Esophagus muscularis mucosa (tissue), 4 donors: ENCODE measurements at regions not wholly inside any gene's neighbourhood (a gene's known extent, or its start where the extent isn't known, plus 50 kb on each side); places are given as distances from the start of the nearest gene placed in this dataset.

Experiments used
- DNase-seq: peaks from one replicate; pipeline ENCODE4 v3.0.0-alpha.2; 2017; ENCODE audit errors: extremely low spot score
- H3K27ac ChIP-seq, 4 donors: fragments of 200-600 bp; sonication (generic); replicated peaks in 1 of 4; 1 replicate in 3 of 4; 2 replicates in 1 of 4; pipeline ENCODE4 v1.5.1; 2016 to 2019; ENCODE audit warnings: mild to moderate bottlenecking in 1 of 4
- H3K27me3 ChIP-seq, 4 donors: fragments of 200-600 bp; sonication (generic); one replicate each; pipeline versions ENCODE4 v1.5.1 to v1.6.0; 2016 to 2019
- H3K36me3 ChIP-seq, 4 donors: fragments of 200-600 bp; sonication (generic); one replicate each; pipeline ENCODE4 v1.5.1; 2016 to 2019
- H3K4me1 ChIP-seq, 4 donors: fragments of 200-600 bp; sonication (generic); one replicate each; pipeline ENCODE4 v1.5.1; 2016 to 2019
- H3K4me3 ChIP-seq, 4 donors: fragments of 200-600 bp; sonication (generic); 1 replicate in 2 of 4; 2 replicates in 2 of 4; pipeline ENCODE4 v1.5.1; 2016 to 2019; ENCODE audit warnings: mild to moderate bottlenecking in 4 of 4, moderate library complexity in 1 of 4
- H3K9me3 ChIP-seq, 4 donors: fragments of 200-600 bp; sonication (generic); 1 replicate in 3 of 4; 2 replicates in 1 of 4; pipeline ENCODE4 v1.5.1; 2016 to 2019
- CTCF ChIP-seq, 3 experiments: fragments of 200-600 bp in 2 of 3; fragments of 450-650 bp in 1 of 3; sonication (generic) in 2 of 3; IDR thresholded peaks; one replicate each; pipeline ENCODE4 v1.5.1; 2017 to 2019; ENCODE audit warnings: antibody characterized with exemption in 3 of 3, mild to moderate bottlenecking in 2 of 3, moderate library complexity in 1 of 3
- EP300 ChIP-seq: sonication (generic); formaldehyde crosslinking; IDR thresholded peaks from one replicate; pipeline ENCODE4 v1.6.1; 2017; ENCODE audit warnings: antibody characterized with exemption
- POLR2A ChIP-seq: fragments of 450-650 bp; IDR thresholded peaks from one replicate; pipeline ENCODE4 v1.6.1; 2017; ENCODE audit warnings: antibody characterized with exemption, moderate library complexity, mild to moderate bottlenecking, low read depth
- POLR2AphosphoS5 ChIP-seq, 2 donors: sonication (generic); formaldehyde crosslinking; IDR thresholded peaks; one replicate each; pipeline ENCODE4 v1.6.1; 2017; ENCODE audit warnings: antibody characterized with exemption in 2 of 2
- WGBS: methylation state at CpG from one replicate; pipeline ENCODE4 v1.1.5; 2018; 5-methylcytosine and 5-hydroxymethylcytosine counted together
- intact Hi-C: fragments of 100-400 bp; cut with DNase I; formaldehyde crosslinking; loops from one replicate; pipeline ENCODE4 v1.15.1; 2023

GRCh38 chr4:127000110-127000509 lies 632.6 kb upstream of the INTU start:
- H3K4me3 ChIP-seq, result no peak overlapping the region
- 63% methylated on average over 1 of the region's 1 CpG for WGBS
- no peak for TF ChIP-seq POLR2AphosphoS5 (IDR thresholded peaks at IDR 0.05)
- TF ChIP-seq CTCF (IDR thresholded peaks at IDR 0.05), result no peak
- no peak for TF ChIP-seq EP300
- H3K9me3 ChIP-seq, result no peaks in the 10 kb centered on the region
- no peaks in the 10 kb centered on the region for H3K27me3 ChIP-seq
- no peaks in the 10 kb centered on the region for H3K36me3 ChIP-seq
- DNase-seq, result no peak
- no peak overlapping the region for H3K27ac ChIP-seq
- H3K4me1 ChIP-seq, result no peaks in the 10 kb centered on the region
- intact Hi-C loops, result no loop called here

GRCh38 chr4:127000846-127001245 lies 631.9 kb upstream of the INTU start:
- no peaks in the 10 kb centered on the region for H3K9me3 ChIP-seq
- H3K36me3 ChIP-seq, result no peaks in the 10 kb centered on the region
- H3K27ac ChIP-seq, result no peak overlapping the region
- no peaks in the 10 kb centered on the region for H3K4me1 ChIP-seq
- DNase-seq, result no peak
- intact Hi-C loops, result no loop called here
- no peaks in the 10 kb centered on the region for H3K27me3 ChIP-seq
- TF ChIP-seq CTCF (IDR thresholded peaks at IDR 0.05) (no peak), POLR2A (no peak), EP300 (no peak), POLR2AphosphoS5 (IDR thresholded peaks at IDR 0.05) (no peak)
- H3K4me3 ChIP-seq, result no peak overlapping the region
- WGBS, result 91% methylated on average over 2 of the region's 2 CpGs

GRCh38 chr4:127001933-127002332 lies 630.8 kb upstream of the INTU start:
- Histone ChIP-seq H3K27ac (no peak overlapping the region), H3K27me3 (no peaks in the 10 kb centered on the region), H3K4me1 (no peaks in the 10 kb centered on the region), H3K9me3 (no peaks in the 10 kb centered on the region), H3K4me3 (no peak overlapping the region), H3K36me3 (no peaks in the 10 kb centered on the region)
- DNase-seq, result no peak
- TF ChIP-seq POLR2A (no peak), POLR2AphosphoS5 (IDR thresholded peaks at IDR 0.05) (no peak), CTCF (IDR thresholded peaks at IDR 0.05) (no peak), EP300 (no peak)
- intact Hi-C loops, result no loop called here
- WGBS, result 73% methylated on average over 2 of the region's 2 CpGs

- Histone ChIP-seq H3K27ac (no peak overlapping the region), H3K9me3 (no peaks in the 10 kb centered on the region), H3K36me3 (no peaks in the 10 kb centered on the region), H3K27me3 (no peaks in the 10 kb centered on the region), H3K4me1 (no peaks in the 10 kb centered on the region), H3K4me3 (no peak overlapping the region)
- no peak for DNase-seq
- TF ChIP-seq EP300 (no peak), POLR2A (no peak), POLR2AphosphoS5 (IDR thresholded peaks at IDR 0.05) (no peak), CTCF (IDR thresholded peaks at IDR 0.05) (no peak)
- intact Hi-C loops, result no loop called here
These were observed 626.3 kb upstream of the INTU start for GRCh38 chr4:127006446-127006877.

GRCh38 chr4:127007305-127007704 lies 625.5 kb upstream of the INTU start:
- Histone ChIP-seq H3K9me3 (no peaks in the 10 kb centered on the region), H3K4me1 (no peaks in the 10 kb centered on the region), H3K4me3 (no peak overlapping the region), H3K27me3 (no peaks in the 10 kb centered on the region), H3K36me3 (no peaks in the 10 kb centered on the region), H3K27ac (no peak overlapping the region)
- no peak for DNase-seq
- TF ChIP-seq POLR2AphosphoS5 (IDR thresholded peaks at IDR 0.05), result no peak
- TF ChIP-seq EP300, result no peak
- TF ChIP-seq CTCF (IDR thresholded peaks at IDR 0.05), result no peak
- TF ChIP-seq POLR2A, result no peak
- WGBS, result 80% methylated on average over 3 of the region's 3 CpGs
- intact Hi-C loops, result no loop called here
